OCI-LY3 (cell line): ENCODE measurements at regions not wholly inside any gene's neighbourhood (a gene's known extent, or its start where the extent isn't known, plus 50 kb on each side); places are given as distances from the start of the nearest gene placed in this dataset.

ENCODE experiments used
- H2AFZ ChIP-seq: fragments of 200-600, 300-600 bp; shearing (Covaris generic); 2 replicates; pipeline ENCODE4 v1.6.0; 2014; ENCODE audit warnings: antibody characterized with exemption, low read depth, low read length
- H3K27ac ChIP-seq: fragments of 200-600, 300-600 bp; sonication (generic); 2 replicates; pipeline ENCODE4 v1.5.1; 2014; ENCODE audit warnings: mild to moderate bottlenecking, low read length, moderate library complexity, mixed read lengths
- H3K27me3 ChIP-seq: fragments of 200-600, 300-600 bp; sonication (generic); 2 replicates; pipeline ENCODE4 v1.6.1; 2014; ENCODE audit warnings: low read depth, low read length, mixed read lengths
- H3K36me3 ChIP-seq: fragments of 200-600, 300-600 bp; sonication (generic); replicated peaks from 2 replicates; pipeline ENCODE3; 2014; ENCODE audit warnings: low read depth, low read length, mixed read lengths
- H3K4me1 ChIP-seq: fragments of 300-600, 200-600 bp; sonication (generic); 2 replicates; pipeline ENCODE4 v1.6.1; 2014; ENCODE audit warnings: low read length, mixed read lengths
- H3K4me2 ChIP-seq: fragments of 200-600, 300-600 bp; sonication (generic); 2 replicates; pipeline ENCODE4 v1.6.1; 2014; ENCODE audit warnings: low read length, mixed read lengths
- H3K4me3 ChIP-seq: fragments of 300-600, 200-600 bp; sonication (generic); 2 replicates; pipeline ENCODE4 v1.5.1; 2014; ENCODE audit warnings: antibody characterized with exemption, mild to moderate bottlenecking, low read length, moderate library complexity
- H3K79me2 ChIP-seq: fragments of 300-600, 200-600 bp; shearing (Covaris generic); 2 replicates; pipeline ENCODE4 v1.6.1; 2014; ENCODE audit warnings: mild to moderate bottlenecking, low read length, mixed read lengths
- H3K9ac ChIP-seq: fragments of 300-600, 200-600 bp; shearing (Covaris generic); 2 replicates; pipeline ENCODE4 v1.6.0; 2014; ENCODE audit warnings: mild to moderate bottlenecking, low read length, moderate library complexity
- H3K9me3 ChIP-seq: fragments of 200-600, 300-600 bp; shearing (Covaris generic); 2 replicates; pipeline ENCODE4 v1.6.1; 2014; ENCODE audit warnings: low read length, mixed read lengths; ENCODE audit not compliant: insufficient read depth
- H4K20me1 ChIP-seq: fragments of 200-600, 300-600 bp; sonication (generic); 2 replicates; pipeline ENCODE4 v1.6.1; 2016; ENCODE audit warnings: low read length, mixed read lengths; ENCODE audit not compliant: insufficient read depth
- EZH2phosphoT487 ChIP-seq: fragments of 200-600 bp; shearing (Covaris generic); IDR thresholded peaks from 2 replicates; pipeline ENCODE4 v1.6.1; 2018; ENCODE audit warnings: antibody characterized with exemption, mixed run types, low read depth
- TF ChIP-seq, protein P1 (sequence below): fragments of 200-600, 300-600 bp; sonication (generic); IDR thresholded peaks from 2 replicates; pipeline ENCODE4 v1.5.1; 2014; ENCODE audit warnings: antibody characterized with exemption, low read length, low read depth

DNA sequence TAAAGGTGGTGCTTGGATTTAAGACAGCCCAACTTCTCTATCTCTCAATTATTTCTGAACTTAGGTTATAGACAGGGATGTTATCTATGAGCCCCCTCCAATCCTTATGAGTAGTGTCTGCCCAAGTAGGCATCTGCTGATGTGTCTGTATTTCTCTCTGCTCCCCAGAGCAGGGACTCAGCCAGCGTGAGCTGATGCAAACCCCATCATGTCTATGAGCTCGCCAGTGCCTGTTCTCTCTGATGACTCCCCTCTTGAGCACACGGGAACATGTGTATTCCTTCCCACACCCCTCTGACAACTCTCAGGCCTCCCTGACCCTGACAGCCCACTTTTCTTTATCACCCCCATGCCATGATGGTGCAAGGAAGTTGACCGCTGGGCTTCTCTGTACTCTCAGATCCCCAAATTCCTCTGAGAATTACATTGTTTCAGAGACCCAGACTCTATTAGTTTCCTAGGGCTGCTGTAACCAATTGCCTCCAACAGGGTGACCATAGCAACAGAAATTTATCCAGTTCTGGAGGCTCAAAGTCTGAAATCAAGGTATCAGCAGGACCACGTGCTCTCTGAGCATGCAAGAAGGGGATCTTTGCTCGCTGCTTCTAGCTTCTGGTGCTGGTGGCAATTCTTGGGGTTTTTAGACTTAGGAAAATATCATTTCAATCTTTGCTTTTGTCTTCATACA is 73.5 kb upstream of the ST8SIA2 start:
- Histone ChIP-seq H3K79me2 (no peaks in the 10 kb centered on the region), H4K20me1 (no peaks in the 10 kb centered on the region), H3K9ac (no peak overlapping the region), H3K4me3 (no peak overlapping the region), H3K27me3 (peaks cover 50% of the 10 kb centered on the region), H3K4me2 (no peak overlapping the region), H3K9me3 (no peaks in the 10 kb centered on the region), H3K4me1 (no peaks in the 10 kb centered on the region), H3K27ac (no peak overlapping the region), H2AFZ (no peak overlapping the region), H3K36me3 (no peaks in the 10 kb centered on the region)
- TF ChIP-seq EZH2phosphoT487: no peak
- TF ChIP-seq, protein P1, sequence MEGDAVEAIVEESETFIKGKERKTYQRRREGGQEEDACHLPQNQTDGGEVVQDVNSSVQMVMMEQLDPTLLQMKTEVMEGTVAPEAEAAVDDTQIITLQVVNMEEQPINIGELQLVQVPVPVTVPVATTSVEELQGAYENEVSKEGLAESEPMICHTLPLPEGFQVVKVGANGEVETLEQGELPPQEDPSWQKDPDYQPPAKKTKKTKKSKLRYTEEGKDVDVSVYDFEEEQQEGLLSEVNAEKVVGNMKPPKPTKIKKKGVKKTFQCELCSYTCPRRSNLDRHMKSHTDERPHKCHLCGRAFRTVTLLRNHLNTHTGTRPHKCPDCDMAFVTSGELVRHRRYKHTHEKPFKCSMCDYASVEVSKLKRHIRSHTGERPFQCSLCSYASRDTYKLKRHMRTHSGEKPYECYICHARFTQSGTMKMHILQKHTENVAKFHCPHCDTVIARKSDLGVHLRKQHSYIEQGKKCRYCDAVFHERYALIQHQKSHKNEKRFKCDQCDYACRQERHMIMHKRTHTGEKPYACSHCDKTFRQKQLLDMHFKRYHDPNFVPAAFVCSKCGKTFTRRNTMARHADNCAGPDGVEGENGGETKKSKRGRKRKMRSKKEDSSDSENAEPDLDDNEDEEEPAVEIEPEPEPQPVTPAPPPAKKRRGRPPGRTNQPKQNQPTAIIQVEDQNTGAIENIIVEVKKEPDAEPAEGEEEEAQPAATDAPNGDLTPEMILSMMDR: no peak

DNA sequence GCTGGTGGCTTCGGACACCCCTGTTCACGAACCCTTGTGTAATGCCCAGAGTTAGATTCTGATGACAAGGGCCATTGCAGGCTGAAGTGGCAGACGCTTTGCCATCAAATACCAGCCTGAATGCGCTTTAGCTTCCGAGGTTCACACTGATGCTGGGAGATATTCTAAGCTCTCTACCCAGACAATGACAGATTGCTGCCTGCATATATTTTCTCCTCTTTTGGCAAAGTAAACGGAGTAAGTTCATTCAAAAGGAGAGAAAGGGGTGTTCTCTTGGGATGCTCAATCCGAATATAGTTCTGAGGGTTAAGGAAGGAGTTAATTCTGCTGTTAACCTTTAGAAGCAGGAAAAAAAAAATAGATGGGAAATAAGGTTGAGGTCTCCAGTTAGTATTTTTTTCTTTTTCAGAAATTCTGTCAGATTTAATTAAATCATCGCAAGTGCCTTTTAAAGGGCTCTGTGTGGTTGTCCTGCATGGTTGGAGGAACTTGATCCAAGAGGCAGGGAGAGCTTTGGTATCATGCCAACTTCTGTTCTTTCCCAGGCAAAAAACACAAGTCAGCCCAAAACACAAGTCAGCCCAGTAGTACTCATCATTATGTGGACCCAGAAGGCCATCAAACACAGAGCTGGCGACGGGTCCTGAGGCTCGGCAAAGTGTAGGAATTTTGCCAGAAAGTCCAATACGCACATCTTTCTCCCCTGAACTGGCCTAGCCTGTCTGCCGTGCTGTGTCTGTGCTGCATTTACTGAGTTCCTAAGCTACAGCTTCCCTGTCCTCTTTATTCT is 70.9 kb upstream of the ST8SIA2 start:
- Histone ChIP-seq H3K79me2 (no peaks in the 10 kb centered on the region), H3K4me3 (no peak overlapping the region), H3K9me3 (no peaks in the 10 kb centered on the region), H3K4me2 (no peak overlapping the region), H3K36me3 (no peaks in the 10 kb centered on the region), H4K20me1 (no peaks in the 10 kb centered on the region), H3K9ac (no peak overlapping the region), H3K27me3 (peaks cover 40% of the 10 kb centered on the region), H3K4me1 (no peaks in the 10 kb centered on the region), H3K27ac (no peak overlapping the region), H2AFZ (no peak overlapping the region)
- TF ChIP-seq, protein P1: no peak
- no peak for TF ChIP-seq EZH2phosphoT487

DNA sequence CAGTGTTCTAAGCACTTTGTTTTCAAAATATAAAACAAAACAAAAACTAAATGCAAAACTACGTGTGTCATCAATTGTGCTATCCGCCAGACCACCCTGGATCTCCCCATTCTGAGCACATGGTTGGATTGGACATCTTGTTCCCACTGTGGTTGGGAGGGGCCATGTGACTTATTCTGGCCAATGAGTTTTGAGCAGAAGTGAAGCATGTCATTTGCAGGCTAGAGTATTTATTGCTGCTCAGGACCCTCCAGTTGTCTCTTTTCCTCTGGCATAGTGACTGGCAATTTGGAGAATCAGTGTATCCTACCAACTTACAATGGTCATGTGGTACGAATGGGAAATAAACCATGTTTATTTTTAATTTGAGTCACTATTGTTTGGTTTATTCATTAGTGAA is 70.2 kb upstream of the ST8SIA2 start:
- no peaks in the 10 kb centered on the region for H4K20me1 ChIP-seq
- H3K27ac ChIP-seq: no peak overlapping the region
- H2AFZ ChIP-seq: no peak overlapping the region
- H3K9me3 ChIP-seq: no peaks in the 10 kb centered on the region
- H3K9ac ChIP-seq: no peak overlapping the region
- no peak overlapping the region for H3K4me2 ChIP-seq
- no peaks in the 10 kb centered on the region for H3K79me2 ChIP-seq
- TF ChIP-seq, protein P1: no peak
- no peak for TF ChIP-seq EZH2phosphoT487
- H3K4me3 ChIP-seq: no peak overlapping the region
- peaks cover 36% of the 10 kb centered on the region for H3K27me3 ChIP-seq
- no peaks in the 10 kb centered on the region for H3K4me1 ChIP-seq
- H3K36me3 ChIP-seq: no peaks in the 10 kb centered on the region

GRCh38 chr15:92324101-92324963 is 69.3 kb upstream of the ST8SIA2 start:
- no peak overlapping the region for H2AFZ ChIP-seq
- no peaks in the 10 kb centered on the region for H3K79me2 ChIP-seq
- H4K20me1 ChIP-seq: no peaks in the 10 kb centered on the region
- no peak overlapping the region for H3K4me3 ChIP-seq
- no peak overlapping the region for H3K4me2 ChIP-seq
- peaks cover 34% of the 10 kb centered on the region for H3K27me3 ChIP-seq
- no peak overlapping the region for H3K27ac ChIP-seq
- TF ChIP-seq, protein P1: no peak
- no peak for TF ChIP-seq EZH2phosphoT487
- no peaks in the 10 kb centered on the region for H3K4me1 ChIP-seq
- no peak overlapping the region for H3K9ac ChIP-seq
- no peaks in the 10 kb centered on the region for H3K9me3 ChIP-seq
- H3K36me3 ChIP-seq: no peaks in the 10 kb centered on the region
